ENCODE measurements at regions not wholly inside any gene's neighbourhood (a gene's known extent, or its start where the extent isn't known, plus 50 kb on each side); places are given as distances from the start of the nearest gene placed in this dataset.

DNA sequence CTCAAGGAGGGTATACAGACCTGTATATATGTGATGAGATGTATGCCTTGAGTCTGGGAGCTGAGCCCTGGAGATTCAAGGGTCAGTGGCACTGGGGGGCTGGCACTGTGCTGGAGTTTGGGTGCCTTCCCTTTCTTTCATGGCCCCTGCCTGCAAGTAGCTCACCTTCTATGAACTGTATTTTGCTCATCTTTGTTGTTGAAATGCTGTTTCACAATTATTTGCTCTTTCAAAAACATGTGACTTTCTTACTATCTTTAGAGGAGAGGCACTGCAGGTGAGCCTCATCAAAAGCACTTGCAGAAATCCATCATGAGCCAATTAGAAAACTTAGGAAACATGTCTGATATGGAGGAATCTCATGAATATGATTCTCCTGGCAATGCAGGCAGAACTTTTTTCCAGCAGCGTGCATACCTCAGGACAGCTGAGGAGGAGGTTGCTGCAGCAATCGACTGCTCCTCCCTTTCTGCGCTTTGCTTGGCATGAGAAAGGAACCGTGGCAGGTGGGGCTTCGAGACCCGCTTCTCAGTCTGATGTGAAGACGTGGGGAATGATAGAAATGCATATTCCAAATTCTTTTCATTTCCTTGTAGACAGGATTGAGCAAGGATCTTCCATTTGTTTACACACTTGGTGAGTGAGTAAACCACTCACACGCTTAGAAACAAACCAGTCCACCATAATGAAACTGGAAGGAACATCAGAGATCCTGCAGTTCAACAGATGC lies 178.4 kb upstream of the E2F8 start (continued):
- TF ChIP-seq TAF7 (optimal IDR thresholded peaks at IDR 0.05; ENCODE audit: borderline replicate concordance, low read depth, low read length) (no peak), TCF12 (IDR thresholded peaks at IDR 0.05; ENCODE audit: low read depth, low read length) (no peak), POLR2AphosphoS5 (IDR thresholded peaks at IDR 0.05; ENCODE audit: low read depth, low read length) (no peak)
